Ureter (tissue), 1 donor: ENCODE measurements at regions not wholly inside any gene's neighbourhood (a gene's known extent, or its start where the extent isn't known, plus 50 kb on each side); places are given as distances from the start of the nearest gene placed in this dataset.
"Not testable (repeated sequence)": the region's sequence is repeated elsewhere in the genome, so short reads cannot be mapped to it uniquely, and the experiment has no call there.

ENCODE experiments used
- DNase-seq: peaks from one replicate; pipeline ENCODE4 v3.0.0-alpha.2; 2020; ENCODE audit warnings: low spot score
- donor health status: DM: yes; HTN: yes; CAD: no.

GRCh38 chr9:95391271-95391670 is 73.8 kb upstream of the FANCC start:
- not testable (repeated sequence) for DNase-seq

- no peak for DNase-seq
Observed at GRCh38 chr9:95389373-95389772, 71.9 kb upstream of the FANCC start.

GRCh38 chr9:95386843-95387242 is 69.3 kb upstream of the FANCC start:
- no peak for DNase-seq

- DNase-seq = no peak
Observed at GRCh38 chr9:95385521-95385920, 68.0 kb upstream of the FANCC start.

- no peak for DNase-seq
Observed at GRCh38 chr9:95383845-95384244, 66.3 kb upstream of the FANCC start.

- DNase-seq = no peak
Observed at GRCh38 chr9:95383185-95383676, 65.7 kb upstream of the FANCC start.

- DNase-seq = no peak
Observed at GRCh38 chr9:95382433-95382832, 64.9 kb upstream of the FANCC start.

GRCh38 chr9:95381221-95381620 is 63.7 kb upstream of the FANCC start:
- DNase-seq = no peak

- no peak for DNase-seq
Observed at GRCh38 chr9:95379630-95380029, 62.1 kb upstream of the FANCC start.

- DNase-seq = no peak
Observed at GRCh38 chr9:95373782-95374487, 56.4 kb upstream of the FANCC start.

GRCh38 chr9:95373069-95373681 is 55.7 kb upstream of the FANCC start:
- no peak for DNase-seq

GRCh38 chr9:95370064-95370463 is 52.6 kb upstream of the FANCC start:
- peak; percentile 17 for DNase-seq

GRCh38 chr9:95368377-95369160 is 51.1 kb upstream of the FANCC start:
- DNase-seq = no peak
